WTC11 (cell line): ENCODE measurements at regions not wholly inside any gene's neighbourhood (a gene's known extent, or its start where the extent isn't known, plus 50 kb on each side); places are given as distances from the start of the nearest gene placed in this dataset.

ENCODE experiments used
- ATAC-seq: fragments of 200-7000 bp; cut with Tn5 transposase; 2 replicates; pipeline ENCODE4 v1.10.0; 2021; ENCODE audit warnings: mild to moderate bottlenecking, moderate library complexity
- CTCF ChIA-PET: fragments of 300-600 bp; sonication (Branson Sonifier 250); formaldehyde crosslinking; loops from one replicate; lab custom pipeline; 2021; ENCODE audit warnings: antibody characterized with exemption; lab: Charles Lee
- POLR2A ChIA-PET: fragments of 350-600 bp; sonication (Branson Sonifier 250); formaldehyde crosslinking; loops from one replicate; lab custom pipeline; 2021; ENCODE audit warnings: antibody characterized with exemption; lab: Charles Lee
- DNase-seq: peaks from one replicate; pipeline ENCODE4 v3.0.0; 2021; ENCODE audit warnings: low spot score
- H3K27ac Mint-ChIP-seq: 2 replicates; pipeline ENCODE4 v1.8.0; 2021; ENCODE audit warnings: mixed read lengths
- H3K27me3 Mint-ChIP-seq: 2 replicates; pipeline ENCODE4 v1.8.0; 2021; ENCODE audit warnings: low read depth, mild to moderate bottlenecking, moderate library complexity, mixed read lengths
- H3K36me3 Mint-ChIP-seq: 2 replicates; pipeline ENCODE4 v1.8.0; 2021; ENCODE audit warnings: mixed read lengths
- H3K4me1 Mint-ChIP-seq: 2 replicates; pipeline ENCODE4 v1.8.0; 2022; ENCODE audit warnings: mixed read lengths
- H3K4me3 Mint-ChIP-seq: 2 replicates; pipeline ENCODE4 v1.8.0; 2021; ENCODE audit warnings: mild to moderate bottlenecking, moderate library complexity, mixed read lengths
- H3K9me3 Mint-ChIP-seq: 2 replicates; pipeline ENCODE4 v1.8.0; 2021; ENCODE audit warnings: mixed read lengths
- ATF1 ChIP-seq: sonication (generic); formaldehyde crosslinking; IDR thresholded peaks from 2 replicates; pipeline ENCODE4 v1.8.1; 2023; ENCODE audit warnings: mild to moderate bottlenecking, moderate library complexity, missing genetic modification reagents
- CREB1 ChIP-seq: sonication (generic); formaldehyde crosslinking; IDR thresholded peaks from 2 replicates; pipeline ENCODE4 v1.8.0; 2023; ENCODE audit warnings: mild to moderate bottlenecking, missing genetic modification reagents
- ESRRA ChIP-seq: sonication (generic); formaldehyde crosslinking; IDR thresholded peaks from 2 replicates; pipeline ENCODE4 v1.8.1; 2022; ENCODE audit warnings: mild to moderate bottlenecking, missing genetic modification reagents, borderline replicate concordance
- FOXP1 ChIP-seq: sonication (generic); formaldehyde crosslinking; IDR thresholded peaks from 2 replicates; pipeline ENCODE4 v1.8.0; 2022; ENCODE audit warnings: missing genetic modification reagents, mild to moderate bottlenecking, moderate library complexity, borderline replicate concordance
- GABPB1 ChIP-seq: sonication (generic); formaldehyde crosslinking; IDR thresholded peaks from 2 replicates; pipeline ENCODE4 v1.8.1; 2023; ENCODE audit warnings: mild to moderate bottlenecking, missing genetic modification reagents
- HMGA2 ChIP-seq: fragments of 250-450 bp; sonication (Bioruptor Pico); IDR thresholded peaks from 2 replicates; pipeline ENCODE4 v1.4.0; 2021; ENCODE audit warnings: mild to moderate bottlenecking, moderate library complexity
- IRF2 ChIP-seq: sonication (generic); formaldehyde crosslinking; IDR thresholded peaks from 2 replicates; pipeline ENCODE4 v1.8.0; 2022; ENCODE audit warnings: low read depth, missing genetic modification reagents, borderline replicate concordance
- KAT7 ChIP-seq: sonication (generic); formaldehyde crosslinking; IDR thresholded peaks from 2 replicates; pipeline ENCODE4 v1.8.1; 2023; ENCODE audit warnings: missing genetic modification reagents, mild to moderate bottlenecking, borderline replicate concordance
- MXD4 ChIP-seq: fragments of 250-450 bp; sonication (Bioruptor Pico); IDR thresholded peaks from 2 replicates; pipeline ENCODE4 v1.8.0; 2021; ENCODE audit warnings: mild to moderate bottlenecking, moderate library complexity, borderline replicate concordance
- NFATC4 ChIP-seq: fragments of 250-450 bp; sonication (Bioruptor Pico); IDR thresholded peaks from 2 replicates; pipeline ENCODE4 v1.9.0; 2021; ENCODE audit warnings: mild to moderate bottlenecking
- NFE2L1 ChIP-seq: sonication (generic); formaldehyde crosslinking; IDR thresholded peaks from 2 replicates; pipeline ENCODE4 v1.8.1; 2023; ENCODE audit warnings: missing genetic modification reagents
- NFYB ChIP-seq: sonication (generic); formaldehyde crosslinking; conservative IDR thresholded peaks from 2 replicates; pipeline ENCODE4 v1.8.0; 2022; ENCODE audit warnings: low read depth, missing genetic modification reagents
- NR2C2 ChIP-seq: sonication (generic); formaldehyde crosslinking; IDR thresholded peaks from 2 replicates; pipeline ENCODE4 v1.8.0; 2022; ENCODE audit warnings: mild to moderate bottlenecking, missing genetic modification reagents
- PRRX2 ChIP-seq: fragments of 250-450 bp; sonication (Bioruptor Pico); IDR thresholded peaks from 2 replicates; pipeline ENCODE4 v1.8.0; 2021; ENCODE audit warnings: mild to moderate bottlenecking
- RELA ChIP-seq: sonication (generic); formaldehyde crosslinking; IDR thresholded peaks from 2 replicates; pipeline ENCODE4 v1.8.1; 2022; ENCODE audit warnings: missing genetic modification reagents, mild to moderate bottlenecking, borderline replicate concordance
- RORB ChIP-seq: fragments of 250-450 bp; sonication (Bioruptor Pico); IDR thresholded peaks from 2 replicates; pipeline ENCODE4 v1.9.0; 2021; ENCODE audit warnings: mild to moderate bottlenecking
- TCF7 ChIP-seq: sonication (generic); formaldehyde crosslinking; IDR thresholded peaks from 2 replicates; pipeline ENCODE4 v1.8.0; 2022; ENCODE audit warnings: mild to moderate bottlenecking, low read depth, missing genetic modification reagents, moderate library complexity
- TP53 ChIP-seq: sonication (generic); formaldehyde crosslinking; IDR thresholded peaks from 2 replicates; pipeline ENCODE4 v1.8.1; 2023; ENCODE audit warnings: mild to moderate bottlenecking, missing genetic modification reagents
- ZNF138 ChIP-seq: sonication (generic); formaldehyde crosslinking; conservative IDR thresholded peaks from 2 replicates; pipeline ENCODE4 v1.8.1; 2022; ENCODE audit warnings: mild to moderate bottlenecking, moderate library complexity, missing genetic modification reagents
- ZNF317 ChIP-seq: sonication (generic); formaldehyde crosslinking; IDR thresholded peaks from 2 replicates; pipeline ENCODE4 v1.8.1; 2023; ENCODE audit warnings: low read depth, mild to moderate bottlenecking, moderate library complexity, missing genetic modification reagents, borderline replicate concordance
- ZNF423 ChIP-seq: fragments of 250-450 bp; sonication (Bioruptor Pico); IDR thresholded peaks from 2 replicates; pipeline ENCODE4 v2.1.2; 2022; ENCODE audit warnings: mild to moderate bottlenecking, moderate library complexity
- ZNF671 ChIP-seq: fragments of 250-450 bp; sonication (Bioruptor Pico); IDR thresholded peaks from 2 replicates; pipeline ENCODE4 v1.8.0; 2021; ENCODE audit warnings: mild to moderate bottlenecking
- TF ChIP-seq, protein P1 (sequence below): sonication (generic); formaldehyde crosslinking; IDR thresholded peaks from 2 replicates; pipeline ENCODE4 v1.8.1; 2023; ENCODE audit warnings: mild to moderate bottlenecking, missing genetic modification reagents, moderate library complexity
- TF ChIP-seq, protein P2 (sequence below): fragments of 250-450 bp; sonication (Bioruptor Pico); IDR thresholded peaks from 2 replicates; pipeline ENCODE4 v1.9.0; 2021; ENCODE audit warnings: mild to moderate bottlenecking
- TF ChIP-seq, protein P3 (sequence below): sonication (generic); formaldehyde crosslinking; conservative IDR thresholded peaks from 2 replicates; pipeline ENCODE4 v1.8.1; 2022; ENCODE audit warnings: mild to moderate bottlenecking, missing genetic modification reagents
- TF ChIP-seq, protein P4 (sequence below): sonication (generic); formaldehyde crosslinking; IDR thresholded peaks from 2 replicates; pipeline ENCODE4 v1.8.0; 2022; ENCODE audit warnings: mild to moderate bottlenecking, missing genetic modification reagents
- TF ChIP-seq, protein P5 (sequence below): fragments of 250-450 bp; sonication (Bioruptor Pico); IDR thresholded peaks from 2 replicates; pipeline ENCODE4 v2.1.2; 2022; ENCODE audit warnings: mild to moderate bottlenecking, moderate library complexity
- TF ChIP-seq, protein P6 (sequence below): fragments of 250-450 bp; sonication (Bioruptor Pico); IDR thresholded peaks from 2 replicates; pipeline ENCODE4 v1.9.0; 2021; ENCODE audit warnings: moderate library complexity, mild to moderate bottlenecking, inconsistent platforms, borderline replicate concordance

DNA sequence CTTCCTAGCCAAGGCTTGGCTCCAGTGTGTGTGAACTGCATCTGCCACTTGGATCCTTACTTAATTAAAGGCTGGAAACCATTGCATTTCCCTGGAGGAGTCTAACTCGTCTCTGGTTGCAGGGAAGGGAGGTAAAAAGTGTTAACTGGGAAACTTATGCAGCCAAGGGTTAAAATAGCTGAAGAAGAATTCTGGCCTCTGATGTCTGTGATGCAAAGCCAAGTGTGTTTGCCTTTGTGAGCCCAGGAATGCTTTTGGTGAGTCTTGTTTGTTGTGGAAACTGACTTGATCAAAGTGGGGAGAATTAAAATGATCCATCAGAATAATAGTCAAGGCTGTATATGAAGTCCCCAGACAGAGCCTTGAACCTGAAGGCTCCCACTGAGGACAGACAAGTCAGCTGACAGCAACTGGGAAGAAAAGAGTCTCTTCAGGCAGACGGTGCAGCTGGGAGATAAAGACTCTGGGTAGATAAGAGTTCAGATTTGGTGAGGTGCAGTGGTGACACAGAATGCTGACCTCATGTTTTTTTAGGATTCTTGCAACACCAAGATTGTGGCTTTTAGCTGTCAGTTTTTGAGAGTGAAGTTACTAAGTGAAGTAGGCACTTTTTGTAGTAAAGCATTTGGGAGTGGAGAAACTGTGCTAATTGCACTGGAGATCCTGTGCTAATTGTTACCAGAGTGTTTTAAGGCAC is 59.5 kb upstream of the WLS start:
- ATAC-seq, result no peak
- no peaks in the 10 kb centered on the region for H3K9me3 Mint-ChIP-seq

DNA sequence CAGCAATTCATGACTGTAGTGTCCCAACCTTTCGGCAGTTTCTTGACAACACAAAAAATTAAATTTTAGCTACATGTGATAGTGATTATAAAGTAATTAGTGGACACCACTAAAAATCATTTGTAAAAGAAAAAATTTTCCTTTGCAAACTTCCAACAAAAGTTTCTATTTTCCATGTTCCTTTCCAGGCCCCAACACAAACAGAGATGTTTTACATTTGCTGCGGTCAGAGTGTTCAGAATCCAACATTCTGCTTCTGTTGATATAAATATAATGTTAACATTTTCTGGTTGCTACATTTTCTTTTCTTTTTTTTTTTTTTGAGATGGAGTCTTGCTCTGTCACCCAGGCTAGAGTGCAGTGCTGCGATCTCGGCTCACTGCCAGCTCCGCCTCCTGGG is 54.9 kb upstream of the WLS start:
- no peaks in the 10 kb centered on the region for H3K36me3 Mint-ChIP-seq
- DNase-seq (no peak), ATAC-seq (no peak)
- H3K27ac Mint-ChIP-seq, result no peak overlapping the region
- peaks cover 34% of the 10 kb centered on the region for H3K27me3 Mint-ChIP-seq
- no peak overlapping the region for H3K4me3 Mint-ChIP-seq
- CTCF ChIA-PET, result no interaction called here
- peaks cover 11% of the 10 kb centered on the region for H3K4me1 Mint-ChIP-seq
- TF ChIP-seq, protein P1, sequence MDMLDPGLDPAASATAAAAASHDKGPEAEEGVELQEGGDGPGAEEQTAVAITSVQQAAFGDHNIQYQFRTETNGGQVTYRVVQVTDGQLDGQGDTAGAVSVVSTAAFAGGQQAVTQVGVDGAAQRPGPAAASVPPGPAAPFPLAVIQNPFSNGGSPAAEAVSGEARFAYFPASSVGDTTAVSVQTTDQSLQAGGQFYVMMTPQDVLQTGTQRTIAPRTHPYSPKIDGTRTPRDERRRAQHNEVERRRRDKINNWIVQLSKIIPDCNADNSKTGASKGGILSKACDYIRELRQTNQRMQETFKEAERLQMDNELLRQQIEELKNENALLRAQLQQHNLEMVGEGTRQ, result no peak
- TF ChIP-seq TP53 (no peak), NFATC4 (no peak), GABPB1 (CRISPR knock-in tag) (no peak), FOXP1 (no peak), ZNF317 (no peak), NR2C2 (CRISPR knock-in tag) (no peak), TCF7 (no peak), NFE2L1 (CRISPR knock-in tag) (no peak), MXD4 (CRISPR knock-in tag) (no peak)
- POLR2A ChIA-PET, result no interaction called here
- H3K9me3 Mint-ChIP-seq, result peaks cover 3% of the 10 kb centered on the region; the same call in 1 of the 2 replicates

More for the DNA sequence above, 59.5 kb upstream of the WLS start:
- H3K27me3 Mint-ChIP-seq, result peaks cover 70% of the 10 kb centered on the region
- TF ChIP-seq, protein P2, sequence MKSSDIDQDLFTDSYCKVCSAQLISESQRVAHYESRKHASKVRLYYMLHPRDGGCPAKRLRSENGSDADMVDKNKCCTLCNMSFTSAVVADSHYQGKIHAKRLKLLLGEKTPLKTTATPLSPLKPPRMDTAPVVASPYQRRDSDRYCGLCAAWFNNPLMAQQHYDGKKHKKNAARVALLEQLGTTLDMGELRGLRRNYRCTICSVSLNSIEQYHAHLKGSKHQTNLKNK, result no peak
- TF ChIP-seq PRRX2 (CRISPR knock-in tag) (no peak), ATF1 (no peak)
- TF ChIP-seq, all 79 proteins: peak for 0
- POLR2A ChIA-PET, result no interaction called here
- Mint-ChIP-seq H3K36me3 (no peaks in the 10 kb centered on the region), H3K27ac (no peak overlapping the region; the same call in 1 of the 2 replicates), H3K4me1 (peaks cover 47% of the 10 kb centered on the region), H3K4me3 (no peak overlapping the region)
- CTCF ChIA-PET, result interaction anchor here (1.0 to 1.2 kb wide), 2 partner anchors 60 to 171 kb away, joined by 3 read pairs; no protein-coding TSS in a partner anchor
- DNase-seq, result no peak

DNA sequence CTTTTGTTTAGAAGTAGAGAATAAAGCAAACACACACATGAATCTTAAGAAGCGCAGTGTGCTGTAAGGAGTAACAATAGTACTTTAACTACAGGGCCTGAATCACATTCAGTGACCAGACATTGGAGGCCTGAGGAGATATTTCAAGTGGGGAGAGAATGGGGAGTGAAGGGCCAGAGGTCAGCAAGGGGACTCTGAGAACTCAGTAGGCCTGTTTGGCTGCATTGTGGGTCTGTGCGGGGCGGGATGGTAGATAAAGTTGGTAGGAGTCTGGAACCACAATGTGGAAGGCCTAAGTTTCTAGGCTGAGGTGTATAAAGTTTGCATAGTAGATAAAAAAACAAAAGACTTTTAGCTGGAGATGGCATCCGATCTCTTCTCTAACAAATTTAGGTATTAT is 52.7 kb upstream of the WLS start:
- CTCF ChIA-PET, result no interaction called here
- Mint-ChIP-seq H3K4me3 (no peak overlapping the region), H3K27me3 (peaks cover 34% of the 10 kb centered on the region)
- TF ChIP-seq, protein P3, sequence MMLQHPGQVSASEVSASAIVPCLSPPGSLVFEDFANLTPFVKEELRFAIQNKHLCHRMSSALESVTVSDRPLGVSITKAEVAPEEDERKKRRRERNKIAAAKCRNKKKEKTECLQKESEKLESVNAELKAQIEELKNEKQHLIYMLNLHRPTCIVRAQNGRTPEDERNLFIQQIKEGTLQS, result no peak
- TF ChIP-seq, protein P4, sequence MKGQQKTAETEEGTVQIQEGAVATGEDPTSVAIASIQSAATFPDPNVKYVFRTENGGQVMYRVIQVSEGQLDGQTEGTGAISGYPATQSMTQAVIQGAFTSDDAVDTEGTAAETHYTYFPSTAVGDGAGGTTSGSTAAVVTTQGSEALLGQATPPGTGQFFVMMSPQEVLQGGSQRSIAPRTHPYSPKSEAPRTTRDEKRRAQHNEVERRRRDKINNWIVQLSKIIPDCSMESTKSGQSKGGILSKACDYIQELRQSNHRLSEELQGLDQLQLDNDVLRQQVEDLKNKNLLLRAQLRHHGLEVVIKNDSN (CRISPR knock-in tag), result no peak
- no peak for TF ChIP-seq ESRRA
- no peak for TF ChIP-seq ZNF671 (CRISPR knock-in tag)
- TF ChIP-seq IRF2 (CRISPR knock-in tag), result no peak
- no peak for TF ChIP-seq RELA (CRISPR knock-in tag)
- no peak for TF ChIP-seq ZNF423 (CRISPR knock-in tag)
- no peak for TF ChIP-seq NFYB (CRISPR knock-in tag)
- no peak for TF ChIP-seq RORB (CRISPR knock-in tag)
- TF ChIP-seq, protein P5, sequence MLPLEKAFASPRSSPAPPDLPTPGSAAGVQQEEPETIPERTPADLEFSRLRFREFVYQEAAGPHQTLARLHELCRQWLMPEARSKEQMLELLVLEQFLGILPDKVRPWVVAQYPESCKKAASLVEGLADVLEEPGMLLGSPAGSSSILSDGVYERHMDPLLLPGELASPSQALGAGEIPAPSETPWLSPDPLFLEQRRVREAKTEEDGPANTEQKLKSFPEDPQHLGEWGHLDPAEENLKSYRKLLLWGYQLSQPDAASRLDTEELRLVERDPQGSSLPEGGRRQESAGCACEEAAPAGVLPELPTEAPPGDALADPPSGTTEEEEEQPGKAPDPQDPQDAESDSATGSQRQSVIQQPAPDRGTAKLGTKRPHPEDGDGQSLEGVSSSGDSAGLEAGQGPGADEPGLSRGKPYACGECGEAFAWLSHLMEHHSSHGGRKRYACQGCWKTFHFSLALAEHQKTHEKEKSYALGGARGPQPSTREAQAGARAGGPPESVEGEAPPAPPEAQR (CRISPR knock-in tag), result no peak
- TF ChIP-seq, protein P6, sequence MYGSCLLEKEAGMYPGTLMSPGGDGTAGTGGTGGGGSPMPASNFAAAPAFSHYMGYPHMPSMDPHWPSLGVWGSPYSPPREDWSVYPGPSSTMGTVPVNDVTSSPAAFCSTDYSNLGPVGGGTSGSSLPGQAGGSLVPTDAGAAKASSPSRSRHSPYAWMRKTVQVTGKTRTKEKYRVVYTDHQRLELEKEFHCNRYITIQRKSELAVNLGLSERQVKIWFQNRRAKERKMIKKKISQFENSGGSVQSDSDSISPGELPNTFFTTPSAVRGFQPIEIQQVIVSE (CRISPR knock-in tag), result no peak
- TF ChIP-seq ZNF138 (CRISPR knock-in tag), result no peak
- no peak for TF ChIP-seq CREB1 (CRISPR knock-in tag)
- no peak for TF ChIP-seq NR2C2 (CRISPR knock-in tag)
- no peak for TF ChIP-seq HMGA2 (CRISPR knock-in tag)
- TF ChIP-seq KAT7, result no peak

More for the DNA sequence above, 52.7 kb upstream of the WLS start:
- ATAC-seq, result no peak
- Mint-ChIP-seq H3K36me3 (no peaks in the 10 kb centered on the region), H3K27ac (no peak overlapping the region), H3K9me3 (peaks cover 9% of the 10 kb centered on the region), H3K4me1 (no peaks in the 10 kb centered on the region)
- DNase-seq, result no peak
- POLR2A ChIA-PET, result no interaction called here
